Fibroblast of lung (primary cell): ENCODE measurements at regions not wholly inside any gene's neighbourhood (a gene's known extent, or its start where the extent isn't known, plus 50 kb on each side); places are given as distances from the start of the nearest gene placed in this dataset.

Source experiments
- CTCF ChIP-seq, 2 donors: IDR thresholded peaks in 1 of 2; conservative IDR thresholded peaks in 1 of 2; 1 replicate in 1 of 2; 2 replicates in 1 of 2; pipeline ENCODE4 v1.5.1; 2011 to 2012; ENCODE audit warnings: low read length in 2 of 2, control low read depth in 1 of 2, inconsistent platforms in 1 of 2, low read depth in 1 of 2, mild to moderate bottlenecking in 1 of 2
- EZH2 ChIP-seq: IDR thresholded peaks from 2 replicates; pipeline ENCODE4 v1.5.1; 2012; ENCODE audit warnings: low read length, control low read depth, mild to moderate bottlenecking; ENCODE audit errors: missing control alignments

DNA sequence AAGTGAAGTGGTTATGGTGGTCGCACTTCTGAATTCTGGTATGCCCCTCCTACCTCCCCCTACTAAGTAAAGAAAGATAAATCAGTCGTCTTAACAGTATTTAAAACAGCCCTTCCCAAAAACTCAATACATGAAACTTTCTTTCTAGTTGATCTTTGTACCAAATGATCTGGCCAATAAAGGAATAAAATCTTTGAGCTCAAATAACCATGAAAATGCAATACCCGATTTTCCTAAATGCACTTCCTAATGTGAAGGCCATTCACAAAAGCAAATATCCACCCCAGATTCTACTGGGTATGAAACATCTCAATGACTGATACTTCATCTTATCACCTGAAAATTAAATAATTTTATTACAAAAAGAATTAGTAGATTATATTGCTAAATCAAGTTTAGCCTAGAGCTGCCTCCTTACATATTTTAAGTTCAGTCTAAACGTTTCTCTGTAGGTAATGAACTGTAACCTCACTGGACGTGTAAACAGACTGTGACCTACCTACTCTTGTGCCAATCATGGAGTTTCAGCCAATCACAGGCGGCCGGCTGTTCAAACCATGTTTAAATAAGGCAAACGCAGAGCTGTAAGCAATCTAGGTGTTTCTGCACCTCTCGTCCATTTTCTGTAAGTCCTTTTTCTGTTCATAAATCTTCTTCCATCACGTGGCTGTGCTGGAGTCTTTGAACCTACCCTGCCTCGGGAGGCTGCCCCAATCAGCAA is 146.9 kb upstream of the AKR1E2 start:
- TF ChIP-seq CTCF (conservative IDR thresholded peaks at IDR 0.05 in 1 of 2, IDR thresholded peaks at IDR 0.05 in 1 of 2; ENCODE audit: low read depth in 1 of 2, low read length in 2 of 2) (no peak), EZH2 (no peak)
